Astrocyte (in vitro differentiated cells and primary cell): ENCODE measurements at regions not wholly inside any gene's neighbourhood (a gene's known extent, or its start where the extent isn't known, plus 50 kb on each side); places are given as distances from the start of the nearest gene placed in this dataset.

ENCODE experiments used
- DNase-seq: peaks from one replicate; pipeline ENCODE4 v3.0.0-alpha.2; 2010; ENCODE audit warnings: low read depth
- FAIRE-seq: peaks from 2 replicates; lab custom pipeline; 2011; peaks lifted over from hg19 to GRCh38; lab: Jason Lieb, UNC
- H2AFZ ChIP-seq: 2 replicates; pipeline ENCODE4 v1.6.0; 2012; ENCODE audit warnings: low read depth, low read length, inconsistent platforms
- H3K27ac ChIP-seq: 2 replicates; pipeline ENCODE4 v1.5.1; 2011; ENCODE audit warnings: low read depth, low read length, inconsistent platforms
- H3K27me3 ChIP-seq: 2 replicates; pipeline ENCODE4 v1.6.0; 2011; ENCODE audit warnings: low read length, inconsistent platforms; ENCODE audit not compliant: insufficient read depth
- H3K36me3 ChIP-seq: 2 replicates; pipeline ENCODE4 v1.5.1; 2011; ENCODE audit warnings: low read length, inconsistent platforms; ENCODE audit not compliant: insufficient read depth
- H3K4me1 ChIP-seq: 2 replicates; pipeline ENCODE4 v1.5.1; 2011; ENCODE audit warnings: low read length, inconsistent platforms; ENCODE audit not compliant: insufficient read depth
- H3K4me2 ChIP-seq: 2 replicates; pipeline ENCODE4 v1.6.0; 2012; ENCODE audit warnings: low read length, inconsistent platforms
- H3K4me3 ChIP-seq: 2 replicates; pipeline ENCODE4 v1.5.1; 2011; ENCODE audit warnings: low read depth, mild to moderate bottlenecking, low read length, inconsistent platforms; ENCODE audit not compliant: insufficient read depth
- H3K79me2 ChIP-seq: 2 replicates; pipeline ENCODE4 v1.6.0; 2012; ENCODE audit warnings: mild to moderate bottlenecking, low read length, inconsistent platforms; ENCODE audit not compliant: insufficient read depth
- H3K9ac ChIP-seq: 2 replicates; pipeline ENCODE4 v1.6.0; 2012; ENCODE audit warnings: mild to moderate bottlenecking, low read length, inconsistent platforms
- H3K9me3 ChIP-seq: 2 replicates; pipeline ENCODE4 v1.5.1; 2012; ENCODE audit warnings: low read depth, mild to moderate bottlenecking, low read length, inconsistent platforms; ENCODE audit not compliant: insufficient read depth
- H4K20me1 ChIP-seq: 2 replicates; pipeline ENCODE4 v1.6.0; 2012; ENCODE audit warnings: low read length, inconsistent platforms; ENCODE audit not compliant: insufficient read depth
- H3K27ac Mint-ChIP-seq: one replicate; pipeline ENCODE4 v1.8.0; 2021; ENCODE audit warnings: mild to moderate bottlenecking, mixed read lengths; ENCODE audit not compliant: unreplicated experiment
- H3K27me3 Mint-ChIP-seq: one replicate; pipeline ENCODE4 v1.8.0; 2021; ENCODE audit warnings: low read depth, mixed read lengths; ENCODE audit not compliant: unreplicated experiment
- H3K36me3 Mint-ChIP-seq: one replicate; pipeline ENCODE4 v1.8.0; 2021; ENCODE audit warnings: low read depth, mixed read lengths; ENCODE audit not compliant: unreplicated experiment
- H3K4me1 Mint-ChIP-seq: one replicate; pipeline ENCODE4 v1.8.0; 2021; ENCODE audit warnings: low read depth, mixed read lengths; ENCODE audit not compliant: unreplicated experiment
- H3K4me3 Mint-ChIP-seq: one replicate; pipeline ENCODE4 v1.8.0; 2021; ENCODE audit warnings: mild to moderate bottlenecking, moderate library complexity, mixed read lengths; ENCODE audit not compliant: unreplicated experiment
- H3K9me3 Mint-ChIP-seq: one replicate; pipeline ENCODE4 v1.8.0; 2021; ENCODE audit warnings: mild to moderate bottlenecking, mixed read lengths; ENCODE audit not compliant: unreplicated experiment
- EZH2 ChIP-seq: IDR thresholded peaks from 2 replicates; pipeline ENCODE4 v1.6.1; 2012; ENCODE audit warnings: mild to moderate bottlenecking, low read length, inconsistent platforms; ENCODE audit not compliant: insufficient read depth
- TF ChIP-seq, protein P1 (sequence below): IDR thresholded peaks from 2 replicates; pipeline ENCODE4 v1.5.1; 2011; ENCODE audit warnings: low read depth, mild to moderate bottlenecking, inconsistent platforms, low read length, moderate library complexity; ENCODE audit not compliant: insufficient read depth

DNA sequence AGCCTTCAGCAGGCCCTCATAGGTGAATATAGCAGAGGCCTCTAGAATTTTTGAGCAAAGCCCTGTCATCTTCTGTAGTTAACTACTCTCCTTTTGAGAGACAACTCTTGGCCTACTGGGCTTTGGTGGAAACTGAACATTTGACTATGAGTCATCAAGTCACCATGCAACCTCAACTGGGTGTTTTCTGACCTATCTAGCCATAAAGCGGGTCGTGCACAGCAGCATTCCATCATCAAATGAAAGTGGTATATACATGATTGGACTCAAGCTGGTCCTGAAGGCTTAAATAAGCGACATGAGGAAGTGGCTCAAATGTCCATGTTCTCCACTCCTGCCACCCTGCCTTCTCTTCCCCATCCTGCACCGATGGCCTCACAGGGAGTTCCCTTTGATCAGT, 1115.5 kb downstream of the TAF11L14 start:
- no peaks in the 10 kb centered on the region for H3K36me3 ChIP-seq

DNA sequence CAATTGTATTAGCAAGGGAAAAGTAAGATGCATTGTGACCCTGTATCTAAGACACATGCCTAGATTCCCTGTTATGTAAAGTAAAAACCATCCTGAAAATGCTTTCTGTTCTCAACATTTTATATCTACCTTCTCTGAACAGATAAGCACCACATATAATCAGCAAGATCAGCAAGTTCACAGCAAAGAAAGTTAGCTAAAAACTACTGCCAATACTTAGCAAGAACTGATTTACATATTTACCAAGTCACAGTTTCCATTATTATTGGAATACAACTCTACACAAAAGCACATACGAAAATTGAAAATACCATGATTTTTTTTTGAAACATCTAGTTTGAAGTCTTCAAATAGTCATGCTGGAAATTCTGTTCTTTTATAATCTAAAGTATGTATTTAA, 1118.1 kb downstream of the TAF11L14 start:
- Histone ChIP-seq H3K79me2 (no peaks in the 10 kb centered on the region), H3K9ac (no peak overlapping the region), H3K4me3 (no peak overlapping the region), H3K4me2 (no peak overlapping the region), H3K4me1 (no peaks in the 10 kb centered on the region), H4K20me1 (no peaks in the 10 kb centered on the region), H2AFZ (no peak overlapping the region), H3K27ac (no peak overlapping the region), H3K27me3 (no peaks in the 10 kb centered on the region), H3K36me3 (no peaks in the 10 kb centered on the region), H3K9me3 (no peaks in the 10 kb centered on the region)
- no peaks in the 10 kb centered on the region for H3K36me3 Mint-ChIP-seq
- DNase-seq (no peak), FAIRE-seq (no peak)
- no peak for TF ChIP-seq EZH2
- TF ChIP-seq, protein P1, sequence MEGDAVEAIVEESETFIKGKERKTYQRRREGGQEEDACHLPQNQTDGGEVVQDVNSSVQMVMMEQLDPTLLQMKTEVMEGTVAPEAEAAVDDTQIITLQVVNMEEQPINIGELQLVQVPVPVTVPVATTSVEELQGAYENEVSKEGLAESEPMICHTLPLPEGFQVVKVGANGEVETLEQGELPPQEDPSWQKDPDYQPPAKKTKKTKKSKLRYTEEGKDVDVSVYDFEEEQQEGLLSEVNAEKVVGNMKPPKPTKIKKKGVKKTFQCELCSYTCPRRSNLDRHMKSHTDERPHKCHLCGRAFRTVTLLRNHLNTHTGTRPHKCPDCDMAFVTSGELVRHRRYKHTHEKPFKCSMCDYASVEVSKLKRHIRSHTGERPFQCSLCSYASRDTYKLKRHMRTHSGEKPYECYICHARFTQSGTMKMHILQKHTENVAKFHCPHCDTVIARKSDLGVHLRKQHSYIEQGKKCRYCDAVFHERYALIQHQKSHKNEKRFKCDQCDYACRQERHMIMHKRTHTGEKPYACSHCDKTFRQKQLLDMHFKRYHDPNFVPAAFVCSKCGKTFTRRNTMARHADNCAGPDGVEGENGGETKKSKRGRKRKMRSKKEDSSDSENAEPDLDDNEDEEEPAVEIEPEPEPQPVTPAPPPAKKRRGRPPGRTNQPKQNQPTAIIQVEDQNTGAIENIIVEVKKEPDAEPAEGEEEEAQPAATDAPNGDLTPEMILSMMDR, result no peak
- H3K4me1 Mint-ChIP-seq, result peaks cover 2% of the 10 kb centered on the region
- no peak overlapping the region for H3K27ac Mint-ChIP-seq
- peaks cover 7% of the 10 kb centered on the region for H3K9me3 Mint-ChIP-seq
- H3K27me3 Mint-ChIP-seq, result no peaks in the 10 kb centered on the region
- H3K4me3 Mint-ChIP-seq, result no peak overlapping the region

More for the DNA sequence above, 1115.5 kb downstream of the TAF11L14 start:
- Mint-ChIP-seq H3K27me3 (no peaks in the 10 kb centered on the region), H3K9me3 (peaks cover 9% of the 10 kb centered on the region), H3K27ac (no peak overlapping the region), H3K4me1 (peaks cover 2% of the 10 kb centered on the region), H3K4me3 (no peak overlapping the region), H3K36me3 (no peaks in the 10 kb centered on the region)
- no peaks in the 10 kb centered on the region for H3K79me2 ChIP-seq
- FAIRE-seq, result no peak
- no peak overlapping the region for H3K27ac ChIP-seq
- no peak overlapping the region for H3K9ac ChIP-seq
- no peak for DNase-seq
- H2AFZ ChIP-seq, result no peak overlapping the region
- H3K27me3 ChIP-seq, result no peaks in the 10 kb centered on the region
- TF ChIP-seq EZH2, result no peak
- TF ChIP-seq, protein P1, result no peak
- H3K4me2 ChIP-seq, result no peak overlapping the region
- H3K4me3 ChIP-seq, result no peak overlapping the region
- no peaks in the 10 kb centered on the region for H4K20me1 ChIP-seq
- H3K9me3 ChIP-seq, result no peaks in the 10 kb centered on the region
- no peaks in the 10 kb centered on the region for H3K4me1 ChIP-seq

DNA sequence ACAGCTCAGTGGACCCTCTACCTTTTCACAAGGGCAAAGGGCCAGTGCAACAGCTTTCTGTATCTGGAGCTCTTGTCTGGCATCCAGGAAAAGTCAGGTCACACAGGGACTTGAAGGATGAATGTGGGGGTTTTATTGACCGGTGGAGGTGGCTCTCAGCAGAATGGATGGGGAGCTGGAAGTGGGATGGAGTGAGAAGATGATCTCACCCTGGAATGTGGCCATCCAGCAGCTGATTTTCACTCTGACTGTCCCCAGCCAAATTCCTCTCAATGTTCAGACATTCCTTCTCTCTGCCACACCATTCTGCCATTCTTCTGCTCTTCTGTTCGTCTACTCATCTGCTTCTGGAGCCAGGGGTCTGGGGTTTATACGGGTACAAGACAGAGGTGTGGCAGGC, 1119.9 kb downstream of the TAF11L14 start:
- Mint-ChIP-seq H3K4me3 (no peak overlapping the region), H3K27ac (peak overlapping the region; percentile 84), H3K4me1 (peaks cover 2% of the 10 kb centered on the region), H3K36me3 (no peaks in the 10 kb centered on the region), H3K27me3 (no peaks in the 10 kb centered on the region), H3K9me3 (peaks cover 1% of the 10 kb centered on the region)
- Histone ChIP-seq H3K9ac (no peak overlapping the region), H3K9me3 (no peaks in the 10 kb centered on the region), H3K4me1 (no peaks in the 10 kb centered on the region), H3K4me2 (no peak overlapping the region), H3K4me3 (no peak overlapping the region), H3K36me3 (no peaks in the 10 kb centered on the region), H4K20me1 (no peaks in the 10 kb centered on the region), H3K79me2 (no peaks in the 10 kb centered on the region), H2AFZ (no peak overlapping the region), H3K27ac (no peak overlapping the region), H3K27me3 (no peaks in the 10 kb centered on the region)
- DNase-seq (no peak), FAIRE-seq (no peak)
- TF ChIP-seq, protein P1, result no peak
- TF ChIP-seq EZH2, result no peak
